ENCODE measurements at regions not wholly inside any gene's neighbourhood (a gene's known extent, or its start where the extent isn't known, plus 50 kb on each side); places are given as distances from the start of the nearest gene placed in this dataset.

- WGBS (ENCODE audit: extremely low coverage, insufficient coverage, low lambda C conversion rate): no CpG with 5 or more reads among the region's 5 CpGs
- no peaks in the 10 kb centered on the region for H3K4me1 ChIP-seq (ENCODE audit: control insufficient read depth, low read depth, low read length)
- no peak for DNase-seq
These were observed 427.7 kb downstream of the MED10 start for GRCh38 chr5:5950658-5951057.

GRCh38 chr5:5941486-5941885, 436.9 kb downstream of the MED10 start:
- no peak overlapping the region for H2AK5ac ChIP-seq (ENCODE audit: low read length)
- no peak for DNase-seq
- no peak overlapping the region for H4K8ac ChIP-seq (ENCODE audit: low read depth, low read length)
- no peak overlapping the region for H3K23ac ChIP-seq (ENCODE audit: low read length)
- no peak overlapping the region for H3K4ac ChIP-seq (ENCODE audit: low read depth, low read length)
- no peak overlapping the region for H3K56ac ChIP-seq (ENCODE audit: low read length)
- H4K5ac ChIP-seq (ENCODE audit: low read length): no peak overlapping the region
- no peak overlapping the region for H3K27ac ChIP-seq (ENCODE audit: low read depth, low read length)
- no peaks in the 10 kb centered on the region for H3K79me2 ChIP-seq (ENCODE audit: control insufficient read depth, insufficient read depth, low read length)
- no peak overlapping the region for H3K4me2 ChIP-seq (ENCODE audit: low read length)
- no CpG with 5 or more reads among the region's 5 CpGs for WGBS (ENCODE audit: extremely low coverage, insufficient coverage, low lambda C conversion rate)
- no peaks in the 10 kb centered on the region for H3K27me3 ChIP-seq (ENCODE audit: insufficient read depth, low read length, poor library complexity)
- H2BK5ac ChIP-seq (ENCODE audit: low read length): no peak overlapping the region
- H2BK15ac ChIP-seq (replicated peaks; ENCODE audit: low read depth): no peak overlapping the region
- no peak overlapping the region for H3K9ac ChIP-seq (ENCODE audit: low read length)
- no peaks in the 10 kb centered on the region for H3K4me1 ChIP-seq (ENCODE audit: control insufficient read depth, low read depth, low read length)
- H3K4me3 ChIP-seq (ENCODE audit: low read length): no peak overlapping the region
- H2BK120ac ChIP-seq (ENCODE audit: low read depth, low read length): no peak overlapping the region
- H3K18ac ChIP-seq (ENCODE audit: low read length): no peak overlapping the region
- no peaks in the 10 kb centered on the region for H3K36me3 ChIP-seq (ENCODE audit: control insufficient read depth, insufficient read depth, low read length)
- H3K79me1 ChIP-seq (ENCODE audit: low read length): no peaks in the 10 kb centered on the region

More at GRCh38 chr5:5950658-5951057, 427.7 kb downstream of the MED10 start:
- Histone ChIP-seq H4K5ac (ENCODE audit: low read length) (no peak overlapping the region), H2BK15ac (replicated peaks; ENCODE audit: low read depth) (no peak overlapping the region), H3K18ac (ENCODE audit: low read length) (no peak overlapping the region), H3K79me2 (ENCODE audit: control insufficient read depth, insufficient read depth, low read length) (no peaks in the 10 kb centered on the region), H3K56ac (ENCODE audit: low read length) (no peak overlapping the region), H2AK5ac (ENCODE audit: low read length) (no peak overlapping the region), H3K27ac (ENCODE audit: low read depth, low read length) (no peak overlapping the region), H4K8ac (ENCODE audit: low read depth, low read length) (no peak overlapping the region), H3K23ac (ENCODE audit: low read length) (no peak overlapping the region), H3K9ac (ENCODE audit: low read length) (no peak overlapping the region), H2BK120ac (ENCODE audit: low read depth, low read length) (no peak overlapping the region), H3K36me3 (ENCODE audit: control insufficient read depth, insufficient read depth, low read length) (no peaks in the 10 kb centered on the region), H3K4me2 (ENCODE audit: low read length) (no peak overlapping the region), H2BK5ac (ENCODE audit: low read length) (no peak overlapping the region), H3K79me1 (ENCODE audit: low read length) (no peaks in the 10 kb centered on the region), H3K4me3 (ENCODE audit: low read length) (no peak overlapping the region), H3K4ac (ENCODE audit: low read depth, low read length) (no peak overlapping the region), H3K27me3 (ENCODE audit: insufficient read depth, low read length, poor library complexity) (no peaks in the 10 kb centered on the region)

- no peak overlapping the region for H3K27ac ChIP-seq (ENCODE audit: low read depth, low read length)
- no peak overlapping the region for H3K9ac ChIP-seq (ENCODE audit: low read length)
- no peaks in the 10 kb centered on the region for H3K36me3 ChIP-seq (ENCODE audit: control insufficient read depth, insufficient read depth, low read length)
- no peaks in the 10 kb centered on the region for H3K79me2 ChIP-seq (ENCODE audit: control insufficient read depth, insufficient read depth, low read length)
- no peak overlapping the region for H3K56ac ChIP-seq (ENCODE audit: low read length)
- no peak overlapping the region for H3K18ac ChIP-seq (ENCODE audit: low read length)
- H3K27me3 ChIP-seq (ENCODE audit: insufficient read depth, low read length, poor library complexity): no peaks in the 10 kb centered on the region
- H2BK5ac ChIP-seq (ENCODE audit: low read length): no peak overlapping the region
- H3K4ac ChIP-seq (ENCODE audit: low read depth, low read length): no peak overlapping the region
- no peaks in the 10 kb centered on the region for H3K79me1 ChIP-seq (ENCODE audit: low read length)
- H3K4me2 ChIP-seq (ENCODE audit: low read length): no peak overlapping the region
- no peaks in the 10 kb centered on the region for H3K4me1 ChIP-seq (ENCODE audit: control insufficient read depth, low read depth, low read length)
- no peak overlapping the region for H2AK5ac ChIP-seq (ENCODE audit: low read length)
- WGBS (ENCODE audit: extremely low coverage, insufficient coverage, low lambda C conversion rate): no CpG with 5 or more reads among the region's 5 CpGs
- no peak for DNase-seq
- no peak overlapping the region for H2BK120ac ChIP-seq (ENCODE audit: low read depth, low read length)
- no peak overlapping the region for H3K4me3 ChIP-seq (ENCODE audit: low read length)
- no peak overlapping the region for H4K5ac ChIP-seq (ENCODE audit: low read length)
- no peak overlapping the region for H2BK15ac ChIP-seq (replicated peaks; ENCODE audit: low read depth)
- no peak overlapping the region for H4K8ac ChIP-seq (ENCODE audit: low read depth, low read length)
- no peak overlapping the region for H3K23ac ChIP-seq (ENCODE audit: low read length)
These were observed 438.5 kb downstream of the MED10 start for GRCh38 chr5:5939759-5940370.

- H3K79me2 ChIP-seq (ENCODE audit: control insufficient read depth, insufficient read depth, low read length): no peaks in the 10 kb centered on the region
- H3K27ac ChIP-seq (ENCODE audit: low read depth, low read length): no peak overlapping the region
- H4K8ac ChIP-seq (ENCODE audit: low read depth, low read length): no peak overlapping the region
- no peak overlapping the region for H3K9ac ChIP-seq (ENCODE audit: low read length)
- H3K4me1 ChIP-seq (ENCODE audit: control insufficient read depth, low read depth, low read length): no peaks in the 10 kb centered on the region
- no peaks in the 10 kb centered on the region for H3K36me3 ChIP-seq (ENCODE audit: control insufficient read depth, insufficient read depth, low read length)
- no peak overlapping the region for H2BK5ac ChIP-seq (ENCODE audit: low read length)
- H3K56ac ChIP-seq (ENCODE audit: low read length): no peak overlapping the region
- no peak overlapping the region for H3K18ac ChIP-seq (ENCODE audit: low read length)
- H3K27me3 ChIP-seq (ENCODE audit: insufficient read depth, low read length, poor library complexity): no peaks in the 10 kb centered on the region
- DNase-seq: peak; percentile 37
- H3K23ac ChIP-seq (ENCODE audit: low read length): no peak overlapping the region
- H3K4me2 ChIP-seq (ENCODE audit: low read length): no peak overlapping the region
- H2AK5ac ChIP-seq (ENCODE audit: low read length): no peak overlapping the region
- H3K4ac ChIP-seq (ENCODE audit: low read depth, low read length): no peak overlapping the region
- no CpG with 5 or more reads among the region's 3 CpGs for WGBS (ENCODE audit: extremely low coverage, insufficient coverage, low lambda C conversion rate)
- H3K79me1 ChIP-seq (ENCODE audit: low read length): no peaks in the 10 kb centered on the region
- no peak overlapping the region for H4K5ac ChIP-seq (ENCODE audit: low read length)
- H2BK15ac ChIP-seq (replicated peaks; ENCODE audit: low read depth): no peak overlapping the region
- H3K4me3 ChIP-seq (ENCODE audit: low read length): no peak overlapping the region
- H2BK120ac ChIP-seq (ENCODE audit: low read depth, low read length): no peak overlapping the region
These were observed 444.7 kb downstream of the MED10 start for GRCh38 chr5:5933651-5934050.

GRCh38 chr5:5932824-5933223, 445.5 kb downstream of the MED10 start:
- no peak overlapping the region for H3K56ac ChIP-seq (ENCODE audit: low read length)
- no peak overlapping the region for H3K4ac ChIP-seq (ENCODE audit: low read depth, low read length)
- no peak overlapping the region for H3K4me3 ChIP-seq (ENCODE audit: low read length)
- no peak overlapping the region for H2BK5ac ChIP-seq (ENCODE audit: low read length)
- no peak overlapping the region for H2AK5ac ChIP-seq (ENCODE audit: low read length)
- DNase-seq: no peak
- H3K4me1 ChIP-seq (ENCODE audit: control insufficient read depth, low read depth, low read length): no peaks in the 10 kb centered on the region
- no peak overlapping the region for H3K9ac ChIP-seq (ENCODE audit: low read length)
- WGBS (ENCODE audit: extremely low coverage, insufficient coverage, low lambda C conversion rate): no CpG with 5 or more reads among the region's 5 CpGs
- no peaks in the 10 kb centered on the region for H3K36me3 ChIP-seq (ENCODE audit: control insufficient read depth, insufficient read depth, low read length)
- no peak overlapping the region for H2BK15ac ChIP-seq (replicated peaks; ENCODE audit: low read depth)
- no peak overlapping the region for H4K8ac ChIP-seq (ENCODE audit: low read depth, low read length)
- no peak overlapping the region for H3K4me2 ChIP-seq (ENCODE audit: low read length)
- H3K79me1 ChIP-seq (ENCODE audit: low read length): no peaks in the 10 kb centered on the region
- H3K79me2 ChIP-seq (ENCODE audit: control insufficient read depth, insufficient read depth, low read length): no peaks in the 10 kb centered on the region
- H3K27ac ChIP-seq (ENCODE audit: low read depth, low read length): no peak overlapping the region
- H4K5ac ChIP-seq (ENCODE audit: low read length): no peak overlapping the region
- H3K23ac ChIP-seq (ENCODE audit: low read length): no peak overlapping the region
- H3K27me3 ChIP-seq (ENCODE audit: insufficient read depth, low read length, poor library complexity): no peaks in the 10 kb centered on the region
- H3K18ac ChIP-seq (ENCODE audit: low read length): no peak overlapping the region
- no peak overlapping the region for H2BK120ac ChIP-seq (ENCODE audit: low read depth, low read length)

GRCh38 chr5:5930561-5930960, 447.8 kb downstream of the MED10 start:
- no peak for DNase-seq
- no peak overlapping the region for H3K18ac ChIP-seq (ENCODE audit: low read length)
- H2BK15ac ChIP-seq (replicated peaks; ENCODE audit: low read depth): no peak overlapping the region
- H3K4me2 ChIP-seq (ENCODE audit: low read length): no peak overlapping the region
- H3K79me1 ChIP-seq (ENCODE audit: low read length): no peaks in the 10 kb centered on the region
- no peak overlapping the region for H4K5ac ChIP-seq (ENCODE audit: low read length)
- H3K27ac ChIP-seq (ENCODE audit: low read depth, low read length): no peak overlapping the region
- H3K4ac ChIP-seq (ENCODE audit: low read depth, low read length): no peak overlapping the region
- no peak overlapping the region for H2BK5ac ChIP-seq (ENCODE audit: low read length)
- H3K79me2 ChIP-seq (ENCODE audit: control insufficient read depth, insufficient read depth, low read length): no peaks in the 10 kb centered on the region
- no peaks in the 10 kb centered on the region for H3K4me1 ChIP-seq (ENCODE audit: control insufficient read depth, low read depth, low read length)
- no CpG with 5 or more reads among the region's 2 CpGs for WGBS (ENCODE audit: extremely low coverage, insufficient coverage, low lambda C conversion rate)
- H3K4me3 ChIP-seq (ENCODE audit: low read length): no peak overlapping the region
- H3K56ac ChIP-seq (ENCODE audit: low read length): no peak overlapping the region
- H2BK120ac ChIP-seq (ENCODE audit: low read depth, low read length): no peak overlapping the region
- H3K27me3 ChIP-seq (ENCODE audit: insufficient read depth, low read length, poor library complexity): no peaks in the 10 kb centered on the region
- no peak overlapping the region for H2AK5ac ChIP-seq (ENCODE audit: low read length)
- H3K36me3 ChIP-seq (ENCODE audit: control insufficient read depth, insufficient read depth, low read length): no peaks in the 10 kb centered on the region
- no peak overlapping the region for H4K8ac ChIP-seq (ENCODE audit: low read depth, low read length)
- no peak overlapping the region for H3K9ac ChIP-seq (ENCODE audit: low read length)
- H3K23ac ChIP-seq (ENCODE audit: low read length): no peak overlapping the region

Measured in mesendoderm (in vitro differentiated cells).